ENCODE measurements at regions not wholly inside any gene's neighbourhood (a gene's known extent, or its start where the extent isn't known, plus 50 kb on each side); places are given as distances from the start of the nearest gene placed in this dataset.

GRCh38 chr15:73803806-73804205, 50.7 kb upstream of the INSYN1 start:
- no peak overlapping the region for H3K4me3 ChIP-seq (ENCODE audit: low read depth, low read length)
- in situ Hi-C loops (cut with HindIII; ENCODE audit: low sequenced_read_pairs), result no loop called here
- TF ChIP-seq CTCF (IDR thresholded peaks at IDR 0.05; ENCODE audit: low read depth, low read length), result no peak
- no peak for DNase-seq (ENCODE audit: low read depth, low spot score)

GRCh38 chr15:73805504-73806089, 52.4 kb upstream of the INSYN1 start:
- H3K4me3 ChIP-seq (ENCODE audit: low read depth, low read length), result no peak overlapping the region
- in situ Hi-C loops (cut with HindIII; ENCODE audit: low sequenced_read_pairs), result no loop called here
- no peak for DNase-seq (ENCODE audit: low read depth, low spot score)
- no peak for TF ChIP-seq CTCF (IDR thresholded peaks at IDR 0.05; ENCODE audit: low read depth, low read length)

- TF ChIP-seq CTCF (IDR thresholded peaks at IDR 0.05; ENCODE audit: low read depth, low read length), result no peak
- in situ Hi-C loops (cut with HindIII; ENCODE audit: low sequenced_read_pairs), result no loop called here
- DNase-seq (ENCODE audit: low read depth, low spot score), result no peak
- no peak overlapping the region for H3K4me3 ChIP-seq (ENCODE audit: low read depth, low read length)
Observed at GRCh38 chr15:73806698-73807483, 53.7 kb upstream of the INSYN1 start.

- in situ Hi-C loops (cut with HindIII; ENCODE audit: low sequenced_read_pairs), result no loop called here
- DNase-seq (ENCODE audit: low read depth, low spot score), result no peak
- TF ChIP-seq CTCF (IDR thresholded peaks at IDR 0.05; ENCODE audit: low read depth, low read length), result no peak
- H3K4me3 ChIP-seq (ENCODE audit: low read depth, low read length), result no peak overlapping the region
Observed at GRCh38 chr15:73807865-73808264, 54.7 kb upstream of the INSYN1 start.

GRCh38 chr15:73809728-73810501, 56.8 kb upstream of the INSYN1 start:
- TF ChIP-seq CTCF (IDR thresholded peaks at IDR 0.05; ENCODE audit: low read depth, low read length), result no peak
- H3K4me3 ChIP-seq (ENCODE audit: low read depth, low read length), result no peak overlapping the region
- no peak for DNase-seq (ENCODE audit: low read depth, low spot score)
- in situ Hi-C loops (cut with HindIII; ENCODE audit: low sequenced_read_pairs), result no loop called here

- no peak overlapping the region for H3K4me3 ChIP-seq (ENCODE audit: low read depth, low read length)
- in situ Hi-C loops (cut with HindIII; ENCODE audit: low sequenced_read_pairs), result no loop called here
- TF ChIP-seq CTCF (IDR thresholded peaks at IDR 0.05; ENCODE audit: low read depth, low read length), result no peak
- DNase-seq (ENCODE audit: low read depth, low spot score), result no peak
Observed at GRCh38 chr15:73812806-73813465, 59.8 kb upstream of the INSYN1 start.

All from astrocyte of the spinal cord (primary cell).